ENCODE measurements at regions not wholly inside any gene's neighbourhood (a gene's known extent, or its start where the extent isn't known, plus 50 kb on each side); places are given as distances from the start of the nearest gene placed in this dataset.

- TF ChIP-seq CTCF (IDR thresholded peaks at IDR 0.05 in 8 of 11, conservative IDR thresholded peaks at IDR 0.05 in 3 of 11) (no peak), POLR2AphosphoS5 (IDR thresholded peaks at IDR 0.05) (no peak)
These were observed 313.6 kb upstream of the RASGEF1B start for GRCh38 chr4:81785338-81785737.

All from spleen (tissue), 7 donors.